GM18526 (cell line): ENCODE measurements at regions not wholly inside any gene's neighbourhood (a gene's known extent, or its start where the extent isn't known, plus 50 kb on each side); places are given as distances from the start of the nearest gene placed in this dataset.

Experiments
- POLR2A ChIP-seq: IDR thresholded peaks from 3 replicates; pipeline ENCODE4 v1.6.1; 2011; ENCODE audit not compliant: insufficient read length; ENCODE audit errors: extremely low read depth

DNA sequence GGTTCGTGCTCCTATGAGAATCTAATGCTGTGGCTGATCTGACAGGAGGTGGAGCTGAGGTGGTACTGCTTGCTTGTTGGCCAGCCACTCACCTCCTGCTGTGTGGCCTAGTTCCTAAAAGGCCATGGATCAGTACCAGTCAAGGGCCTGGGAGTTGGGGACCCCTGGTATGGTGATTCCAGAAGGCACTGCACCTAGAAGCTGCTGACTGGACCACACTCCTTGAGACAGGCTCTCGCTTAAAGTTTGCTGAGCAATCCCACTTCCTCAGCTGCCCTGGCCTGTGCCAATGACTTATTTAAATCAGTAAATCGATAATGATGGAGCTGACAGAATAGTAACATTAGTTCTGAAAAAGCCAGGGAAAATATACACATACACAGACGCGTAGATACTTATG is 98.6 kb upstream of the LYZL2 start:
- no peak for TF ChIP-seq POLR2A

GRCh38 chr10:30727524-30727923 is 98.0 kb upstream of the LYZL2 start:
- no peak for TF ChIP-seq POLR2A

- TF ChIP-seq POLR2A = no peak
Observed at GRCh38 chr10:30725661-30726060, 96.1 kb upstream of the LYZL2 start.

DNA sequence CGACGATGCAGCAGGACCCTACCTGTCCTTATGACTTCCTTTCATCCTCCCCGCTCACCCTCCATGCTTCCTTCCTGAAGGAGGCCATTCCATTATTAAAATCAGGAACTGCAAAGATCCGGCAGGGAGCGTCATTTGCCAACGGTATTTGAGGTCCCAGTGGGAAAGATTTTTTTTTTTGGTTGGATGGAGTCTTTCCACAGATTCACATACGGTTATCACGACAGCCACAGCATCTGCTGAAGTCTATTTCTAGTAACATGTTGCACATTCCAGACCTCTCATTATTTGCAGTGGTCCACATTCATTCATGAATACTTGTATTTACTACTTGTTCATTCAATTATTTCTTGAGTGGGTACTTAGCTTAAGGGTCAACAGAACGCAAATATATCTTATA is 94.7 kb upstream of the LYZL2 start:
- no peak for TF ChIP-seq POLR2A

DNA sequence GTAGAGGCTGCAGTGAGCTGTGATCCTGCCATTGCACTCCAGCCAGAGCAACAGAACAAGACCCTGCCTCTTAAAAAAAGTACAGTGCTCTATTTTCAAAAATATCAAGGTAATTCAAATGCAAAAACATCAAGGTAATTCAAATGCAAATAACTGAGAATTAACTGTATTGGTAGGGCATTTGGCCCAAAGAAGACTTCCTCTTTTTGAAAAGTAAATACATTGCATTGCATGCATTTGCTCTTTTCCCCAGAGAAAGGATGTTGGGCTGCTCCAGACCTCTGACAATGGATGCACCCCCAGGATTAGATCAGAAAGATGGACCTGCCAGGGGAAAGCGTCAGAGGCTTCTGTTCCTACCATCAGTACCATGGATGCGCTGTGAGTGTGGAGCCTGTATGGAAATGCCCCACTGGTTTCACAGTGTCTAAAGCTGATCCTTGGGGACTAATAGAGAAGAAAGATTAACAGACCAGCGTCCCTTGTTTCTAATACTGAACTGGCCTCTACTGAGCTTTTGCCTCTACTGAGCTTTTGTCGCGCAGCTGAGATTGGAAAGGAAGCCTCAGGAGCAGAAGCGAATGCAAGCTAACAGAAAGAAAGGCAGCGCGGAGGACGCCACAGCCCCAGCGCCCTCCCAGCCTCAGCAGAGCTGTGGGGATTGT is 93.5 kb upstream of the LYZL2 start:
- no peak for TF ChIP-seq POLR2A

DNA sequence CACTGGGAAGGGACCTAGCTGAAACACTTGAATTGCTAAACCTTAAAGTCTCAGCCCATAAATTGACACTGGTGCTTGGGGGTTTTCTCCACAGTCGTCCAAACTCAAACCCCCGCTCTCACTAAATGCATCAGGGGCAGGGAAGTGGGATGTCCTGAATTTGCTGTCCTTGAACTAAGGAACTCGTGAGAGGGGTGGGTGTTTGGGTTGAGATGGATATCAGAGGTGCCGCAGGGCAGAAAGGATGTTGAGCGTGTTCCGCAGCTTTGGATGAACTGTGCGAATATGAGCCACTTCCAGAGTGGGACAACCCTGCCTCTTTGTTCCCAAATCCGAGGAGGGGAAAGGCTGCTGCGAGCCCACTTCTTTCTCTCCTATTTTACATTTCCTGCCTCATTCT is 90.3 kb upstream of the LYZL2 start:
- TF ChIP-seq POLR2A = no peak

- TF ChIP-seq POLR2A = no peak
Observed at GRCh38 chr10:30709700-30710358, 80.3 kb upstream of the LYZL2 start.

DNA sequence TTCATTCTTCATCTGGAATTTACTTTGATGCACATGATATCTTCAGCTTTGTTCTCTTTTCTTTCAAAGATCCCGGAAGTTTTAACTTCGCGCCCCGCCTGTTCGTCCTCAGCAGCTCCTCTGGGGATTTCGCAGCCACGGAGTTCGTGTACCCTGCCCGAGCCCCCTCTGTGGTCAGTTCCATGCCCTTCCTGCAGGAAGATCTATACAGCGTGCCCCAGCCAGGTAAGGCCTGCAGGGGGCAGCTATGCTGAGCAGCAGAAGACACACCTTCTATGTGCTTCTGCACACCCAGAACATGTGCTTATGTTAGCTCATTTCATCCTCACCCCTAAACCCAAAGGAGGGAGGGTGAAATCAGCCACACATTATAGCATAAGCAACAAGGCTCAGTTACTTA is 79.7 kb upstream of the LYZL2 start:
- no peak for TF ChIP-seq POLR2A

GRCh38 chr10:30708234-30708633 is 78.7 kb upstream of the LYZL2 start:
- TF ChIP-seq POLR2A = no peak

- TF ChIP-seq POLR2A = peak; percentile 9
Observed at GRCh38 chr10:30705625-30706149, 76.1 kb upstream of the LYZL2 start.

GRCh38 chr10:30705101-30705624 is 75.6 kb upstream of the LYZL2 start:
- peak; percentile 18 for TF ChIP-seq POLR2A

GRCh38 chr10:30704026-30704600 is 74.6 kb upstream of the LYZL2 start:
- TF ChIP-seq POLR2A = no peak

DNA sequence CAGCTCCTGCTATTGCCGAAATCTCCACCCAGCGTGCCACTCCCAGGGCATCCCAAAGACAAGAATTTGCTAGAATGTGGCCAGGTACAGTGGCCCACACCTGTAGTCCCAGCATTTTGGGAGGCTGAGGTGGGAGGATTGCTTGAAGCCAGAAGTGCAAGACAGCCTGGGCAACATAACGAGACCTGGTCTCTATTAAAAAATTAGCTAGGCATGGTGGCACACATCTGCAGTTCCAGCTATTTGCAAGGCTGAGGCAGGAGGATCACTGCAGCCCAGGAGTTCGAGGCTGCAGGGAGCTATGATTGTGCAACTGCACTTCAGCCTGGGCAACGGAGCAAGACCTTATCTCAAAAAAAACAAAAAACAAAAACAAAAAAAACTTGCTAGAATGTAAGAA is 73.3 kb upstream of the LYZL2 start:
- TF ChIP-seq POLR2A = no peak

GRCh38 chr10:30701451-30702173 is 72.1 kb upstream of the LYZL2 start:
- TF ChIP-seq POLR2A = peak; percentile 51

GRCh38 chr10:30697806-30698205 is 68.3 kb upstream of the LYZL2 start:
- no peak for TF ChIP-seq POLR2A

DNA sequence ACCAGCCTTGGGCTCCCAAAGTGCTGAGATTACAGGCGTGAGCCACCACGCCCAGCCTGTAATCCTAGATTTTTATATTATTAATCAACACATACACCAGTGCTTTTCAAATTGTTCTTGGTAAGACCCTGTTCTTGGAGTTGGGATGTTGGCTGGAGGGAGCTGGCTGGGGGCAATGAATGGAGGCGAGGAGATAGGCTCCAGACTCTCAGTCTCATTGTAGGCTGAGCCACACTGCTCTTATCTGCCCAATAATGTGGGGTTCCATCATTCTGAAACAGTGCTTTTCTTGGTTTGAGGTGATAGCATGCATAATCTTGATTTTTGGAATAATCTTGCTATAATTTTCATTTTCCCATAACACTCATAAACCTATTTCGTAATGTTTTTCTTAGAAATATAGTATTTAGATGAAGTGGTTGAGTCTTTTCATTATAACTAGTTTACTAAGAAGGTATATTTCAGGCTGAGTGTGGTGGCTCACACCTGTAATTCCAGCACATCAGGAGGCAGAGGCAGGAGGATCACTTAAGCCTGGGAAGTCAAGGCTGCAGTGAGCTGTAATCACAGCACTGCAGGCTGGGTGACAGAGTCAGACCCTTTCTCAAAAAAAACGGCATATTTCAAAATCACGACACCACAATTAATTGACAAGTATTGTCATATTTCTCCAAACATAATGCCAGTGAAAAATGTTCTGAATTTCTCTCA is 65.1 kb upstream of the LYZL2 start:
- no peak for TF ChIP-seq POLR2A

- TF ChIP-seq POLR2A = no peak
Observed at GRCh38 chr10:30691639-30692015, 62.1 kb upstream of the LYZL2 start.
